CD4-positive, alpha-beta T cell treated with Interleukin-6 at 100 ng/mL for 8 hours (primary cell): ENCODE measurements at regions not wholly inside any gene's neighbourhood (a gene's known extent, or its start where the extent isn't known, plus 50 kb on each side); places are given as distances from the start of the nearest gene placed in this dataset.
A peak's percentile ranks its signal among the peaks of the same experiment; 100 is the strongest.

Experiments used
- DNase-seq: peaks from one replicate; pipeline ENCODE4 v3.0.0-alpha.2; 2020; ENCODE audit warnings: mixed read lengths, low spot score

- no peak for DNase-seq
These were observed 190.6 kb downstream of the TTC8 start for GRCh38 chr14:89015016-89015415.

- DNase-seq, result no peak
These were observed 193.0 kb downstream of the TTC8 start for GRCh38 chr14:89017417-89017816.

GRCh38 chr14:89022274-89022673, 197.8 kb downstream of the TTC8 start:
- DNase-seq, result no peak

GRCh38 chr14:89024691-89025090, 200.2 kb downstream of the TTC8 start:
- no peak for DNase-seq

GRCh38 chr14:89025561-89026236, 201.2 kb downstream of the TTC8 start:
- DNase-seq, result no peak

- DNase-seq, result peak; percentile 38
These were observed 202.8 kb downstream of the TTC8 start for GRCh38 chr14:89027097-89027740.

- no peak for DNase-seq
These were observed 204.1 kb downstream of the TTC8 start for GRCh38 chr14:89028462-89029134.

- DNase-seq, result no peak
These were observed 205.7 kb downstream of the TTC8 start for GRCh38 chr14:89029961-89030694.

GRCh38 chr14:89030921-89031320, 206.5 kb downstream of the TTC8 start:
- DNase-seq, result no peak

GRCh38 chr14:89032086-89032649, 207.7 kb downstream of the TTC8 start:
- DNase-seq, result no peak

GRCh38 chr14:89033756-89034155, 209.3 kb downstream of the TTC8 start:
- no peak for DNase-seq

GRCh38 chr14:89036371-89036770, 211.9 kb downstream of the TTC8 start:
- no peak for DNase-seq

- DNase-seq, result no peak
These were observed 212.6 kb downstream of the TTC8 start for GRCh38 chr14:89037065-89037464.

- DNase-seq, result no peak
These were observed 215.6 kb downstream of the TTC8 start for GRCh38 chr14:89040080-89040459.

GRCh38 chr14:89040460-89041256, 216.2 kb downstream of the TTC8 start:
- peak; percentile 62 for DNase-seq

GRCh38 chr14:89041257-89041582, 216.8 kb downstream of the TTC8 start:
- DNase-seq, result no peak

GRCh38 chr14:89042021-89042420, 217.6 kb downstream of the TTC8 start:
- no peak for DNase-seq

GRCh38 chr14:89053303-89053702, 228.9 kb downstream of the TTC8 start:
- DNase-seq, result no peak

GRCh38 chr14:89056394-89056793, 231.9 kb downstream of the TTC8 start:
- DNase-seq, result no peak

GRCh38 chr14:89058697-89059096, 234.2 kb downstream of the TTC8 start:
- DNase-seq, result no peak

GRCh38 chr14:89060191-89060590, 235.7 kb downstream of the TTC8 start:
- no peak for DNase-seq

GRCh38 chr14:89061696-89062095, 237.2 kb downstream of the TTC8 start:
- DNase-seq, result no peak
